Skeletal muscle satellite cell (primary cell): ENCODE measurements at regions not wholly inside any gene's neighbourhood (a gene's known extent, or its start where the extent isn't known, plus 50 kb on each side); places are given as distances from the start of the nearest gene placed in this dataset.
A peak's percentile ranks its signal among the peaks of the same experiment; 100 is the strongest.

Source experiments
- H3K27me3 ChIP-seq: 2 replicates; pipeline ENCODE4 v1.7.0; 2013; ENCODE audit warnings: low read length; ENCODE audit not compliant: control insufficient read depth, insufficient read depth
- H3K36me3 ChIP-seq: 2 replicates; pipeline ENCODE4 v1.7.0; 2013; ENCODE audit warnings: mild to moderate bottlenecking, control low read depth, low read length; ENCODE audit not compliant: insufficient read depth
- H3K4me1 ChIP-seq: 2 replicates; pipeline ENCODE4 v1.7.0; 2013; ENCODE audit warnings: low read length; ENCODE audit not compliant: control insufficient read depth, insufficient read depth
- H3K4me2 ChIP-seq: 2 replicates; pipeline ENCODE4 v1.7.0; 2013; ENCODE audit warnings: mild to moderate bottlenecking, low read length
- H3K4me3 ChIP-seq: 2 replicates; pipeline ENCODE4 v1.7.0; 2013; ENCODE audit warnings: low read length
- H3K9ac ChIP-seq: 2 replicates; pipeline ENCODE4 v1.7.0; 2013; ENCODE audit warnings: mild to moderate bottlenecking, low read depth, low read length, moderate library complexity
- H3K9me3 ChIP-seq: replicated peaks from 2 replicates; pipeline ENCODE4 v1.7.0; 2013; ENCODE audit warnings: mild to moderate bottlenecking, control low read depth, low read length

- no peaks in the 10 kb centered on the region for H3K27me3 ChIP-seq
- H3K36me3 ChIP-seq, result no peaks in the 10 kb centered on the region
- H3K4me2 ChIP-seq, result no peak overlapping the region
- H3K9me3 ChIP-seq, result no peaks in the 10 kb centered on the region
- H3K4me1 ChIP-seq, result no peaks in the 10 kb centered on the region
- no peak overlapping the region for H3K9ac ChIP-seq
- no peak overlapping the region for H3K4me3 ChIP-seq
Measured at GRCh38 chr4:120525106-120525505, 397.4 kb downstream of the PRDM5 start.

GRCh38 chr4:120524237-120524636, 398.3 kb downstream of the PRDM5 start:
- no peak overlapping the region for H3K9ac ChIP-seq
- no peaks in the 10 kb centered on the region for H3K4me1 ChIP-seq
- no peak overlapping the region for H3K4me3 ChIP-seq
- H3K9me3 ChIP-seq, result no peaks in the 10 kb centered on the region
- H3K27me3 ChIP-seq, result no peaks in the 10 kb centered on the region
- H3K36me3 ChIP-seq, result no peaks in the 10 kb centered on the region
- H3K4me2 ChIP-seq, result no peak overlapping the region

DNA sequence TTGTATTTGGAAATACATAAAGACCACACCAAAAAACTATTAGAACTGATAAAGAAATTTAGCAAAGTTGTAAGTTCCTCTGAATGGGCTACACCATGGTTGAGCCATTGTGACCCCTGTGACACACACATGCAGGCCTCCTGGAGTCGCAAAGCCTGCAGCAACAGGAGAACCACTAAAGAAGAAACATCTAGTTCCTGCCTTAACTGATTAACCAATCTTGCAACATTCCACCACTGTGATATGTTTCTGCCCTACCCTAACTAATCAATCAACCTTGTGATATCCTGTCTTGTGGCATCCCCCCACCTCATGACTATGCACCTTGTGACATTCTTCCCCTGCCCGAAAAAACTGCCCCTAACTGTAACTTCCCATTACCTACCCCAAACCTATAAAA, 401.8 kb downstream of the PRDM5 start:
- Histone ChIP-seq H3K36me3 (no peaks in the 10 kb centered on the region), H3K9me3 (no peaks in the 10 kb centered on the region), H3K27me3 (no peaks in the 10 kb centered on the region), H3K4me1 (no peaks in the 10 kb centered on the region), H3K9ac (no peak overlapping the region), H3K4me2 (no peak overlapping the region), H3K4me3 (no peak overlapping the region)

DNA sequence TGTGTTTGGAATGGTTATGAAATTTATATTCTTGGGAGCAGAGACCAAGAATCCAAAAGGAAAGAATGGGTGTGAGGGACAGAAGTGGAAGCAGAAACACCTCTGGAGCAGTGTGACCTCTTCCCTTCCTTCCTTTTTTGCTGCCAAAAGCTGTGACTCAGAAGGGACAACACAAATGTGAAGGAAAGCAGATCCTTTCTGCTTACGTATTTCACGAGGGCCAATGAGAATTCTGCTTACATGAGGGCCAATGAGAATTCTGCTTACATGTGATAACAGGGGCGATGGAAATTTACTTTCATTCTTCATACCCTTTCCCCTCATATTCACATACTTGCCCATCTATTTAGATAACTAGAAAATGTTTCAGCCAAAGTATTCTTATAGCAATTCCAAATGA, 404.6 kb downstream of the PRDM5 start:
- H3K36me3 ChIP-seq, result no peaks in the 10 kb centered on the region
- peak overlapping the region; percentile 34 for H3K4me3 ChIP-seq
- H3K4me1 ChIP-seq, result no peaks in the 10 kb centered on the region
- peak overlapping the region; percentile 53 for H3K4me2 ChIP-seq
- H3K9me3 ChIP-seq, result no peaks in the 10 kb centered on the region
- H3K9ac ChIP-seq, result no peak overlapping the region
- no peaks in the 10 kb centered on the region for H3K27me3 ChIP-seq

- no peaks in the 10 kb centered on the region for H3K4me1 ChIP-seq
Measured at GRCh38 chr4:120509719-120510118, 412.8 kb downstream of the PRDM5 start.

DNA sequence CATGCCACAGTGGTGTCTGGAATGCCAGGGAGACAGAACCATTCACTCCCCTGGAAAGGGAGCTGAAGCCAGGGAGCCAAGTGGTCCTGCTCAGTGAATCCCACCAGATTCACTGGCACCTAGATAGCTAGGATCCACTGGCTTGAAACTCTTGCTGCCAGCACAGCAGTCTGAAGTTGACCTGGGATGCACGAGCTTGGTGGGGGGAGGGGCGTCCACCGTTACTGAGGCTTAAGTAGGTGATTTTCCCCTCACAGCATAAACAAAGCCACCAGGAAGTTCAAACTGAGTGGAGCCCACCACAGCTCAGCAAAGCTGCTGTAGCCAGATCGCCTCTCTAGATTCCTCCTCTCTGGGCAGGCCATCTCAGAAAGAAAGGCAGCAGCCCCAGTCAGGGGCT, 413.3 kb downstream of the PRDM5 start:
- Histone ChIP-seq H3K9me3 (no peaks in the 10 kb centered on the region), H3K27me3 (no peaks in the 10 kb centered on the region), H3K4me1 (no peaks in the 10 kb centered on the region), H3K4me2 (no peak overlapping the region), H3K4me3 (no peak overlapping the region), H3K36me3 (no peaks in the 10 kb centered on the region), H3K9ac (no peak overlapping the region)

More at GRCh38 chr4:120509719-120510118, 412.8 kb downstream of the PRDM5 start:
- Histone ChIP-seq H3K9me3 (no peaks in the 10 kb centered on the region), H3K36me3 (no peaks in the 10 kb centered on the region), H3K4me3 (no peak overlapping the region), H3K9ac (no peak overlapping the region), H3K4me2 (no peak overlapping the region), H3K27me3 (no peaks in the 10 kb centered on the region)

- Histone ChIP-seq H3K9me3 (no peaks in the 10 kb centered on the region), H3K4me1 (no peaks in the 10 kb centered on the region), H3K27me3 (no peaks in the 10 kb centered on the region), H3K4me2 (no peak overlapping the region), H3K36me3 (no peaks in the 10 kb centered on the region), H3K4me3 (no peak overlapping the region), H3K9ac (no peak overlapping the region)
Measured at GRCh38 chr4:120508036-120508435, 414.5 kb downstream of the PRDM5 start.

DNA sequence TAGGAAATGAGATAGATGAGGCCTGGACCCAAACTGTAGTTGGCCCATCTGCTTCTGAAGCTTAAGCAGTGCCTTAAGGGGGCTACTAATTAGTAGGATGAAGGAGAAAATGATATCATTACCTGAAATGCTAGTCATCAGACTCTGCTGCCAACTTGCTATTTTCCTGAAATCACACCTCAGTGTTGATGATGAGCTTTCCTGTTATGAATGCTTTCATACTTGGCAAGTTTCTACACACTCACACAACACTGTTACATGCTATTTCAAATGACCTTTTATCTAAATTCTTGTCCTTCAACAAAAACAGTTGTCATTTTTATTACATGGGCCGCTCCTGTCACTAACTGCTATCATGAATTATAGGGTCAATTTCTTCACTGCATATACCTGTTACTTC, 416.0 kb downstream of the PRDM5 start:
- Histone ChIP-seq H3K4me2 (no peak overlapping the region), H3K36me3 (no peaks in the 10 kb centered on the region), H3K4me1 (no peaks in the 10 kb centered on the region), H3K9ac (no peak overlapping the region), H3K4me3 (no peak overlapping the region), H3K27me3 (no peaks in the 10 kb centered on the region), H3K9me3 (no peaks in the 10 kb centered on the region)

- H3K9me3 ChIP-seq, result no peaks in the 10 kb centered on the region
- no peaks in the 10 kb centered on the region for H3K4me1 ChIP-seq
- no peak overlapping the region for H3K4me3 ChIP-seq
- H3K4me2 ChIP-seq, result no peak overlapping the region
- H3K27me3 ChIP-seq, result no peaks in the 10 kb centered on the region
- no peak overlapping the region for H3K9ac ChIP-seq
- H3K36me3 ChIP-seq, result no peaks in the 10 kb centered on the region
Measured at GRCh38 chr4:120498678-120499077, 423.8 kb downstream of the PRDM5 start.

- Histone ChIP-seq H3K4me3 (no peak overlapping the region), H3K9ac (no peak overlapping the region), H3K36me3 (no peaks in the 10 kb centered on the region), H3K9me3 (no peaks in the 10 kb centered on the region), H3K4me2 (no peak overlapping the region), H3K27me3 (no peaks in the 10 kb centered on the region), H3K4me1 (no peaks in the 10 kb centered on the region)
Measured at GRCh38 chr4:120491481-120491880, 424.8 kb upstream of the MAD2L1 start.

GRCh38 chr4:120481756-120482155, 415.1 kb upstream of the MAD2L1 start:
- Histone ChIP-seq H3K9ac (no peak overlapping the region), H3K4me1 (no peaks in the 10 kb centered on the region), H3K27me3 (no peaks in the 10 kb centered on the region), H3K4me2 (no peak overlapping the region), H3K36me3 (no peaks in the 10 kb centered on the region), H3K9me3 (no peaks in the 10 kb centered on the region), H3K4me3 (no peak overlapping the region)

DNA sequence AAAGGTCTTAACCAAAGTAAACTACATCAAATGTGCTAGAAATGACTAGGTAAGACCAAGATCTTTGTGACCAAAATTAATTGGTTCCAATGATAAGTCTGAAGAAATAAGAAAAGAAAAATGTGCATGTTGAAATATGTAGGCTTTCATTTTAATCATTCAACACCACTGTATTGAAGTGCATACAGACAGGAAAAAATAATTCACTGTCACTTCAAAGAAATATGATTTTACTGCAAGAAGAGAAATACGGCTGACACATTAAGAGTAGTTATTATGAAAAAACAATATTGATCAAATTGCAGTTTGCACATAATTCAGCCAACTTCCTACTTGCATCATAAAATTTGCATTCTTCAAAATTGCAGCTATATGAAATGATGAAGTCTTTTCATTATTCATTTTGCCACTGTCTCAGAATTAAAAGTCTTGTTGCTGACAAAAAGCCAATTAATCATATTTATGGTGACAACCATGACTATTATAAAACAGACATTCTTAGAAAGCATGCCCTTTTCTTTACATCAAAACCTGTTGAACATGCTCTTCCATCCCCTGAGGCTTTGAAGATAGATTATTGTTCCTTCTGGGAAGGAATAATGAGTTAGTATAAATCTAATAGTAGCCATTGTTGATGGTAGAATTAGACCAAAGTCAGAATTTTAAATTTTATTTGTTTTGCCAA, 405.9 kb upstream of the MAD2L1 start:
- Histone ChIP-seq H3K9ac (no peak overlapping the region), H3K27me3 (no peaks in the 10 kb centered on the region), H3K4me2 (no peak overlapping the region), H3K4me3 (no peak overlapping the region), H3K9me3 (no peaks in the 10 kb centered on the region), H3K4me1 (no peaks in the 10 kb centered on the region), H3K36me3 (no peaks in the 10 kb centered on the region)
